ENCODE measurements at regions not wholly inside any gene's neighbourhood (a gene's known extent, or its start where the extent isn't known, plus 50 kb on each side); places are given as distances from the start of the nearest gene placed in this dataset.

- H3K9me3 ChIP-seq: no peaks in the 10 kb centered on the region
- no peak for DNase-seq (ENCODE audit: low read depth in 1 of 2, low spot score in 1 of 2)
Measured at GRCh38 chr11:128018692-128019091, 568.7 kb downstream of the ETS1 start.

GRCh38 chr11:128005562-128005961, 581.8 kb downstream of the ETS1 start:
- ATAC-seq: no peak
- WGBS (ENCODE audit: missing lambda C conversion rate): 4% methylated on average over 2 of the region's 2 CpGs
- CTCF ChIA-PET: no interaction called here

More at GRCh38 chr11:128018692-128019091, 568.7 kb downstream of the ETS1 start:
- no peak overlapping the region for H3K27ac ChIP-seq
- no peak overlapping the region for H3K4me2 ChIP-seq
- TF ChIP-seq MAZ (IDR thresholded peaks at IDR 0.05; ENCODE audit: borderline replicate concordance, low read depth, low read length): no peak
- TF ChIP-seq E2F6 (IDR thresholded peaks at IDR 0.05; ENCODE audit: borderline replicate concordance, low read depth): no peak
- TF ChIP-seq CHD4 (IDR thresholded peaks at IDR 0.05; ENCODE audit: borderline replicate concordance): no peak
- TF ChIP-seq CBX8 (IDR thresholded peaks at IDR 0.05): no peak
- no peak for TF ChIP-seq CEBPB (IDR thresholded peaks at IDR 0.05)
- TF ChIP-seq POLR2AphosphoS2 (conservative IDR thresholded peaks at IDR 0.05; ENCODE audit: low read length): no peak
- POLR2A ChIA-PET: no interaction called here
- CTCF ChIA-PET: interaction anchor here (2.1 kb wide), 1 partner anchor 14 kb away, joined by 4 read pairs; no protein-coding TSS in a partner anchor
- no peak overlapping the region for H3K4me3 ChIP-seq
- 38% methylated on average over 6 of the region's 6 CpGs for WGBS (ENCODE audit: missing lambda C conversion rate)
- ATAC-seq (no peak), FAIRE-seq (no peak)
- H3K4me1 ChIP-seq: no peaks in the 10 kb centered on the region

GRCh38 chr11:127998421-127998820, 588.9 kb downstream of the ETS1 start:
- ATAC-seq: no peak
- no peak for TF ChIP-seq SMC3 (IDR thresholded peaks at IDR 0.05)
- TF ChIP-seq CHD4 (IDR thresholded peaks at IDR 0.05; ENCODE audit: borderline replicate concordance): no peak
- TF ChIP-seq CEBPB (IDR thresholded peaks at IDR 0.05): no peak
- no peak for TF ChIP-seq ZNF302 (CRISPR knock-in tag; IDR thresholded peaks at IDR 0.05)
- no peak for TF ChIP-seq HDAC2 (IDR thresholded peaks at IDR 0.05)
- TF ChIP-seq ZSCAN20 (CRISPR knock-in tag; IDR thresholded peaks at IDR 0.05): no peak
- no peak for TF ChIP-seq TP53 (CRISPR knock-in tag; IDR thresholded peaks at IDR 0.05)
- no peak for TF ChIP-seq BCL3 (IDR thresholded peaks at IDR 0.05)
- TF ChIP-seq NPAS2 (CRISPR knock-in tag; IDR thresholded peaks at IDR 0.05; ENCODE audit: borderline replicate concordance): no peak
- TF ChIP-seq PHF8 (IDR thresholded peaks at IDR 0.05; ENCODE audit: borderline replicate concordance, low read depth): no peak
- TF ChIP-seq HMGXB4 (CRISPR knock-in tag; IDR thresholded peaks at IDR 0.05; ENCODE audit: borderline replicate concordance): no peak

More at GRCh38 chr11:128005562-128005961, 581.8 kb downstream of the ETS1 start:
- H3K4me3 ChIP-seq: no peak overlapping the region
- DNase-seq (ENCODE audit: low read depth in 1 of 2, low spot score in 1 of 2): no peak
- POLR2A ChIA-PET: no interaction called here
- H3K9me3 ChIP-seq: no peaks in the 10 kb centered on the region; the same call in 2 of the 3 replicates
- no peak for TF ChIP-seq MAFK (IDR thresholded peaks at IDR 0.05; ENCODE audit: partially characterized antibody)
- TF ChIP-seq CBX8 (IDR thresholded peaks at IDR 0.05): no peak
- TF ChIP-seq ATOH8 (CRISPR knock-in tag; IDR thresholded peaks at IDR 0.05; ENCODE audit: low read depth): no peak
- TF ChIP-seq EHMT2 (IDR thresholded peaks at IDR 0.05; ENCODE audit: low read depth): no peak
- no peak for TF ChIP-seq EP300 (IDR thresholded peaks at IDR 0.05)
- no peak for TF ChIP-seq PBX3 (IDR thresholded peaks at IDR 0.05)
- no peak for TF ChIP-seq PHF8 (IDR thresholded peaks at IDR 0.05; ENCODE audit: borderline replicate concordance, low read depth)
- no peak for TF ChIP-seq SMC3 (IDR thresholded peaks at IDR 0.05)
- TF ChIP-seq CHD2 (IDR thresholded peaks at IDR 0.05; ENCODE audit: low read length, partially characterized antibody): no peak
- TF ChIP-seq HMGXB4 (CRISPR knock-in tag; IDR thresholded peaks at IDR 0.05; ENCODE audit: borderline replicate concordance): no peak
- TF ChIP-seq MYC (IDR thresholded peaks at IDR 0.05; ENCODE audit: borderline replicate concordance, low read length): no peak
- no peak for TF ChIP-seq HDAC2 (IDR thresholded peaks at IDR 0.05)
- TF ChIP-seq HEYL (CRISPR knock-in tag; IDR thresholded peaks at IDR 0.05): no peak
- no peak for FAIRE-seq
- no peaks in the 10 kb centered on the region for H3K4me1 ChIP-seq
- no peak overlapping the region for H3K27ac ChIP-seq
- no peak overlapping the region for H3K4me2 ChIP-seq

More at GRCh38 chr11:127998421-127998820, 588.9 kb downstream of the ETS1 start:
- H3K4me1 ChIP-seq: no peaks in the 10 kb centered on the region
- 48% methylated on average over 5 of the region's 5 CpGs for WGBS (ENCODE audit: missing lambda C conversion rate)
- H3K4me2 ChIP-seq: no peak overlapping the region
- FAIRE-seq (no peak), DNase-seq (ENCODE audit: low read depth in 1 of 2, low spot score in 1 of 2) (no peak)
- ChIA-PET POLR2A (no interaction called here), CTCF (interaction anchor here (1.3 kb wide), 1 partner anchor 21 kb away, joined by 3 read pairs; no protein-coding TSS in a partner anchor)
- H3K9me3 ChIP-seq: no peaks in the 10 kb centered on the region
- H3K27ac ChIP-seq: no peak overlapping the region
- no peak overlapping the region for H3K4me3 ChIP-seq
